ENCODE measurements at regions not wholly inside any gene's neighbourhood (a gene's known extent, or its start where the extent isn't known, plus 50 kb on each side); places are given as distances from the start of the nearest gene placed in this dataset.
"Not testable (repeated sequence)": the region's sequence is repeated elsewhere in the genome, so short reads cannot be mapped to it uniquely, and the experiment has no call there.

GRCh38 chr6:144666781-144667180 lies 381.6 kb downstream of the UTRN start:
- no peak overlapping the region for H3K27ac ChIP-seq
- DNase-seq: no peak
- H3K4me3 ChIP-seq: no peak overlapping the region
- peaks cover 0 to 5% of the 10 kb centered on the region in 2 donors for H3K9me3 ChIP-seq
- intact Hi-C loops (cut with DNase I; ENCODE audit: low total_unique reads): no loop called here
- H3K4me1 ChIP-seq: no peaks in the 10 kb centered on the region
- H3K36me3 ChIP-seq: no peaks in the 10 kb centered on the region
- no peaks in the 10 kb centered on the region for H3K27me3 ChIP-seq
- no peak for TF ChIP-seq POLR2A (IDR thresholded peaks at IDR 0.05)
- TF ChIP-seq, protein P1, sequence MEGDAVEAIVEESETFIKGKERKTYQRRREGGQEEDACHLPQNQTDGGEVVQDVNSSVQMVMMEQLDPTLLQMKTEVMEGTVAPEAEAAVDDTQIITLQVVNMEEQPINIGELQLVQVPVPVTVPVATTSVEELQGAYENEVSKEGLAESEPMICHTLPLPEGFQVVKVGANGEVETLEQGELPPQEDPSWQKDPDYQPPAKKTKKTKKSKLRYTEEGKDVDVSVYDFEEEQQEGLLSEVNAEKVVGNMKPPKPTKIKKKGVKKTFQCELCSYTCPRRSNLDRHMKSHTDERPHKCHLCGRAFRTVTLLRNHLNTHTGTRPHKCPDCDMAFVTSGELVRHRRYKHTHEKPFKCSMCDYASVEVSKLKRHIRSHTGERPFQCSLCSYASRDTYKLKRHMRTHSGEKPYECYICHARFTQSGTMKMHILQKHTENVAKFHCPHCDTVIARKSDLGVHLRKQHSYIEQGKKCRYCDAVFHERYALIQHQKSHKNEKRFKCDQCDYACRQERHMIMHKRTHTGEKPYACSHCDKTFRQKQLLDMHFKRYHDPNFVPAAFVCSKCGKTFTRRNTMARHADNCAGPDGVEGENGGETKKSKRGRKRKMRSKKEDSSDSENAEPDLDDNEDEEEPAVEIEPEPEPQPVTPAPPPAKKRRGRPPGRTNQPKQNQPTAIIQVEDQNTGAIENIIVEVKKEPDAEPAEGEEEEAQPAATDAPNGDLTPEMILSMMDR (IDR thresholded peaks at IDR 0.05): no peak

DNA sequence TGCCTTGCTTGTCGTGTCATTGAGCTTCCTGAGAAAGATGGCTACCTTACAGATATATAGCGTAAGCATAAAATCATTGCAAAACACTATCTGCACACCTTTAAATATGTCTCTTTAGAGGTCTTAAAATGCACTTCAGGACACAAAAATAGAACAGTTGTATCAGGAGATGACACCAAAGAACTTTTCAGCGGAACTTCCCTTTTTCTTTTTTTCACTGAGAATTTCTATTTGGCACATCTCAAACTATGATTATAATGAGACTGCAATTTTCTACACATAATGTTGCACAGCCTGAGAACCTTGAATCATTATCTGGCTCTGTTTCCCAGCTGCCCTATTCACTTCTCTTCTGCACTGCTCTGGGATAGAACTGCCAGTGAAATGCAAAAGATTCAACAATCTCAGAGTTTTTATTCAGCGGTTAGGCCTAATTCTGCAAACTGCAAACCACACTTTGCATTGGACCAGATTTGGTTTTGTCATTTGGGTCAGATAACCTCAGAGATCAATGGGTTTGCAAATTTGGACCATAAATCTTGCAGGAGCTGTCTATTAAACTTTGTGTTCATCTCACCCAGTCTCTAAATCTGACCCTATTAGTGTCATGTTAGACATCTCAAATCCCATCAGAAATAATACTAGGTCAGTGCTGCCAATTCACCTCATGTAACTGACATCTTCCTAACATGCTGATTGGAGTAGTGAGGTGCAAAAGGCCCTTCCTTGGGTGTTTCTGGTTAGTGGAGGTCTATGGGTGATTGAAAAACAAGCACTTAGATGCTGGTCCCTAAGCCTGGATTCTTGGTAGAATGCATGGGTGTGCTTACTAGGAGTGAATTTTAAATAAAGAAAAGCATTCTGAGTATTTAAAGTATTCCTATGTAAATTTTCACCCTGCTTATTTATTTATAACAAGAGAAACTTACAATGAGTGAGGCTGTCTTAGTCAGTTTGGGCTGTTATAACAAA lies 382.7 kb downstream of the UTRN start:
- Histone ChIP-seq H3K27me3 (no peaks in the 10 kb centered on the region), H3K4me1 (no peaks in the 10 kb centered on the region), H3K9me3 (peaks cover 0 to 6% of the 10 kb centered on the region in 2 donors), H3K27ac (no peak overlapping the region), H3K4me3 (no peak overlapping the region), H3K36me3 (no peaks in the 10 kb centered on the region)
- TF ChIP-seq, protein P1 (IDR thresholded peaks at IDR 0.05): no peak
- TF ChIP-seq POLR2A (IDR thresholded peaks at IDR 0.05): no peak
- intact Hi-C loops (cut with DNase I; ENCODE audit: low total_unique reads): no loop called here
- DNase-seq: no peak

- H3K36me3 ChIP-seq; H3K27ac ChIP-seq; H3K4me3 ChIP-seq; intact Hi-C loops (cut with DNase I; ENCODE audit: low total_unique reads); H3K4me1 ChIP-seq; DNase-seq; H3K27me3 ChIP-seq: not testable (repeated sequence)
- H3K9me3 ChIP-seq: peaks cover 0 to 13% of the 10 kb centered on the region in 2 donors
These were observed 385.1 kb downstream of the UTRN start for GRCh38 chr6:144670259-144670658.

DNA sequence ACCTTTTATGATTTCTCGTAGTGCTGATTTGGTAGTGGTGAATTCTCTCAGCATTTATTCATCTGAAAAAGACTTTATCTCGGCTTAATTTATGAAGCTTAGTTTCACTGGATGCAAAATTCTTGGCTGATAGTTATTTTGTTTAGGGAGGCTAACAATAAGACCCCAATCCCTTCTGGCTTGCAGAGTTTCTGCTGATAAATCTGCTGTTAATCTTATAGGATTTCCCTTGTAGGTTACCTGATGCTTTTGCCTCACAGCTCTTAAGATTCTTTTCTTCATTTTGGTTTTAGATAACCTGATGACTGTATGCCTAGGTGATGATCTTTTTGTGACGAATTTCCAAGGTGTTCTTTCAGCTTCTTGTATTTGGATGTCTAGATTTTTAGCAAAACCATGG lies 388.7 kb downstream of the UTRN start:
- H3K4me3 ChIP-seq: no peak overlapping the region
- intact Hi-C loops (cut with DNase I; ENCODE audit: low total_unique reads): no loop called here

DNA sequence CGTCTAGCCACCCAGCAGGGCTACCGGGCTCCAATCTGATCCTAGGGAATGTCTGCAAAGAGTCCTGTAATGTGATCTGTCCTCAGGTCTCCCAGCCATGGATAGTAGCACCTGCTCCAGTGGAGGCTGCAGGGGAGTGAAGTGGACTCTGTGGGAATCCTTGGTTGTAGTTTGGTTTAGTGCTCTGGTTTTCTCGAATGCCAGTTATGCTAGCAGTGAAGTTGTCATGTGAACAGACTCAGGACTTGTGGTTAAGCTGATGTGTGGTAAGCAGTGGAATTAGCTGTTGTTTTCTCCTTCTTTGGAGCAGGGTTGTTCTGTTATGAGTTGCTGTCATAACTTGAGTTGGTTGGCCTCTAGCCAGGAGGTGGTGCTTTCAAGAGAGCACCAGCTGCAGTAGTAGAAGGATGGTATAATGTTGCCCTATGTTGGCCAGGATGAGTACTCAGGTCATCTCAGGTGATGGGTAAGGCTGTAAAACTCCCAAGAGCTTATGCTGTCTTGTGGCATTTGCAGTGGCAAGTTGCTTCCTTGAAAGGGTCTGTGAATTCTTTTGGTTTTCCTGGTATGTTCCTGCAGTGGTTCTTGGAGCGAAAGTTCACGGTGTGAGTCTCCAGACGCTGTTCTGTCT lies 390.2 kb downstream of the UTRN start:
- no peaks in the 10 kb centered on the region for H3K4me1 ChIP-seq
- DNase-seq: no peak
- H3K9me3 ChIP-seq: peaks cover 0 to 8% of the 10 kb centered on the region in 2 donors
- no peak for TF ChIP-seq POLR2A (IDR thresholded peaks at IDR 0.05)
- TF ChIP-seq, protein P1 (IDR thresholded peaks at IDR 0.05): no peak
- intact Hi-C loops (cut with DNase I; ENCODE audit: low total_unique reads): no loop called here
- H3K4me3 ChIP-seq: no peak overlapping the region
- no peak overlapping the region for H3K27ac ChIP-seq
- no peaks in the 10 kb centered on the region for H3K27me3 ChIP-seq
- H3K36me3 ChIP-seq: no peaks in the 10 kb centered on the region

More for the DNA sequence above, 388.7 kb downstream of the UTRN start:
- Histone ChIP-seq H3K36me3 (no peaks in the 10 kb centered on the region), H3K27me3 (no peaks in the 10 kb centered on the region), H3K4me1 (no peaks in the 10 kb centered on the region), H3K27ac (no peak overlapping the region), H3K9me3 (peaks cover 0 to 13% of the 10 kb centered on the region in 2 donors)
- no peak for DNase-seq
- no peak for TF ChIP-seq POLR2A (IDR thresholded peaks at IDR 0.05)
- TF ChIP-seq, protein P1 (IDR thresholded peaks at IDR 0.05): no peak

GRCh38 chr6:144676310-144676709 lies 391.2 kb downstream of the UTRN start:
- H3K27me3 ChIP-seq; H3K27ac ChIP-seq; intact Hi-C loops (cut with DNase I; ENCODE audit: low total_unique reads); H3K36me3 ChIP-seq; H3K9me3 ChIP-seq; H3K4me1 ChIP-seq; H3K4me3 ChIP-seq; DNase-seq: not testable (repeated sequence)

- H3K36me3 ChIP-seq; H3K27me3 ChIP-seq; intact Hi-C loops (cut with DNase I; ENCODE audit: low total_unique reads); H3K9me3 ChIP-seq; H3K27ac ChIP-seq; DNase-seq; H3K4me3 ChIP-seq; H3K4me1 ChIP-seq: not testable (repeated sequence)
These were observed 392.1 kb downstream of the UTRN start for GRCh38 chr6:144677263-144677662.
